Fibroblast of mammary gland (primary cell): ENCODE measurements at regions not wholly inside any gene's neighbourhood (a gene's known extent, or its start where the extent isn't known, plus 50 kb on each side); places are given as distances from the start of the nearest gene placed in this dataset.

ENCODE experiments used
- DNase-seq: peaks from one replicate; pipeline ENCODE4 v3.0.0-alpha.2; 2010; ENCODE audit warnings: low read depth
- H3K4me3 ChIP-seq: 2 replicates; pipeline ENCODE4 v1.5.1; 2011; ENCODE audit warnings: low read depth, mild to moderate bottlenecking, low read length, moderate library complexity; ENCODE audit not compliant: control insufficient read depth
- CTCF ChIP-seq: conservative IDR thresholded peaks from 2 replicates; pipeline ENCODE4 v1.5.1; 2011; ENCODE audit warnings: low read depth, low read length, inconsistent platforms; ENCODE audit not compliant: control insufficient read depth, insufficient read depth

- no peak for DNase-seq
- TF ChIP-seq CTCF, result no peak
- no peak overlapping the region for H3K4me3 ChIP-seq
Observed at GRCh38 chr12:30843211-30843610, 83.3 kb upstream of the TSPAN11 start.

- TF ChIP-seq CTCF, result no peak
- H3K4me3 ChIP-seq, result no peak overlapping the region
- peak; percentile 6 for DNase-seq
Observed at GRCh38 chr12:30840715-30841114, 85.8 kb upstream of the TSPAN11 start.

- no peak for TF ChIP-seq CTCF
- H3K4me3 ChIP-seq, result no peak overlapping the region
- DNase-seq, result no peak
Observed at GRCh38 chr12:30839643-30840220, 85.0 kb upstream of the CAPRIN2 start.

GRCh38 chr12:30837595-30837994 is 82.8 kb upstream of the CAPRIN2 start:
- no peak for DNase-seq
- no peak for TF ChIP-seq CTCF
- no peak overlapping the region for H3K4me3 ChIP-seq

GRCh38 chr12:30836656-30837445 is 82.1 kb upstream of the CAPRIN2 start:
- TF ChIP-seq CTCF, result no peak
- no peak for DNase-seq
- no peak overlapping the region for H3K4me3 ChIP-seq

GRCh38 chr12:30835216-30835615 is 80.5 kb upstream of the CAPRIN2 start:
- DNase-seq, result no peak
- no peak overlapping the region for H3K4me3 ChIP-seq
- TF ChIP-seq CTCF, result no peak
